ENCODE measurements at regions not wholly inside any gene's neighbourhood (a gene's known extent, or its start where the extent isn't known, plus 50 kb on each side); places are given as distances from the start of the nearest gene placed in this dataset.
A peak's percentile ranks its signal among the peaks of the same experiment; 100 is the strongest.
"Not testable (repeated sequence)": the region's sequence is repeated elsewhere in the genome, so short reads cannot be mapped to it uniquely, and the experiment has no call there.

DNA sequence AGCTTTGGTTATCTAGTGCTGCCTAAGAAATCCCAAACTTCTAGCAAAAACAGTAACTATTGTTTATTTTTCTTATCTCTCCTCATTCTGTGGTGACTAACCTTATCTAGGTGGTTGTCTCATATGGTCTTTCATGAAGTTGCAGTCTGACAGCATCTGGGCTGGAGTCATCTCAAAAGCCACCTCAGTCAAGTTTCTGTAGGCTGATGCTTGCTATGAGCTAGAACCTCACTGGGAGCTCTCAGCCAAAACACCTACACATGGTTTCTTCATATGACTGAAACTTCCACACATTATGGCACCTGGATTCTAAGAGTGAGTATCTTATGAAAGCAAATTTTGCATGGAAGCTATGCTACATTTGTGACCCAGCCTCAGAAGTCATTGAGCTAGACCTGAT is 596.4 kb upstream of the VRK2 start:
- DNase-seq: no peak

DNA sequence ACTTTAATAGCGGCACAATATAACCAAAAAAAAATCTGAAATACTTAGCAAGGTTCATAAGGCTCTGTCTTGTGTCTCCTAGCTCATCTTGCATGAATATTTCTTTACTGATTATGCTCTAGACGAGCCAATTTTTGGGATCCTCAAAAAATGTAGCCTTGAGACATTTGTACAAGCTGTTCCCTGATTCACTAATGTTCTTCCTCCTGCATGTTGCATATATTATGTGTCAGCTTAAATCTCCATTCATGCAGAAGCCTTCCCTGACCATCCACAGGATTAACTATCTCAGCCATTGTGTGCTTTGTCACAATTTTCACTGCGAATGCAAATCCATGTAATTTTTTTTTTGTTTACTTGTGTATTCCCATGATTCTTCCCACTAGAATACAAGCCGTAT is 594.0 kb upstream of the VRK2 start:
- no peak for DNase-seq

DNA sequence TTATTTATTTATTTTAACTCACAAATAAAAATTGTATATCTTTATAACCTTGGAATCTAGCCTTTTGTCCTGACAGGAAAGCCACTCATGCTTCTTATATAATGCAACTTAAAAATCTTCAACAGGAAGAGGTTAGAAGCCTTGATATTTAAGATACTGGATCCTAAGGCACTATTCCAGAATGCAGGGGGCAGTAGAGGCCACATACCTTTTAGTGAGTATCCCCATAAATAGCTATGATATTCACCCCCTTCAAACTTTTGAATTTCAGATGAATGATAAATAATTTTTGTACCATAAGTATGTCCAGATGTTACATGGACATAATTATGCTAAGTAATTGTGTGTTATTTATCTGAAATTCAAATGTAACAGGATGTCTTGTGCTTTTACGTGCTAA is 592.7 kb upstream of the VRK2 start:
- no peak for DNase-seq

DNA sequence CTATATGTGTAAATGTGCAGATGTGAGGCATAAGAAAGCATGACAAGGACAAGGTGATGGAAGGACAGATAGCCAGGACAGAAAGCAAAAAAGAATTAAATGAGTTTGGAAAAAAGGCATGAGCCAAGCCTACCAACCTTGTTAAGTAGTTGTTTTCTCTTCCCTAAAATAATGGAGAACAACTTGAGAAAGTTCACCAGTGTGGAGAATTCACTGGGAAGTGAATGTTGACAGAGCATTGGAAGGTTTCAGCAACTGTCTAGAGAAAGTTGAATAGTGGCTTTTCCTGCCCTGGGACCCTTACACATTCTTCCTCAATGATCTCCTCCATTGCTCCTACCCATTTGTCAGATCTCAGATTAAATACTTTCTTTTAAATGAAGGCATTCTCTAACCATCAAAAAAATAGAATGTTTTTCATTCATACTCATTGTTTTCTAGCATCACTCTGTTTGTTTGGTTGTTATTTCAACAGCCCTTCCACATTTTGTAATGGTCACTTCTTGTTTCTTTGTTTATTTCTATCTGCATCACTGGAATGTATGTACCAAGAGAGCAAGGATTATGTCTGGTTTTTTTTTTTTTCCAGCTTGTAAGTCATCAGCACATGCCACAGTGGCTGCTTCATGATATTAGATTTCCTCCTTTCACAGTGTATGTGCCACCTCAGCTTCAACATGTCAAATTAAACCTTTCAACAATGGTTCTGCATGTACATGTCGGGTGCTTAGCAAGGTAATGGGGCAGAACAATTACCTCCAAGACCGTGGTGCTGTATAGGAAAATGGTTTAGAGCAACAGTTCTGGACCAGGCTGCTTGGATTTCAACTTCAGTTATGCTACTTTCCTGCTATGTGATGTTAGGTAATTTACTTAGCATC is 586.0 kb upstream of the VRK2 start:
- DNase-seq: no peak

DNA sequence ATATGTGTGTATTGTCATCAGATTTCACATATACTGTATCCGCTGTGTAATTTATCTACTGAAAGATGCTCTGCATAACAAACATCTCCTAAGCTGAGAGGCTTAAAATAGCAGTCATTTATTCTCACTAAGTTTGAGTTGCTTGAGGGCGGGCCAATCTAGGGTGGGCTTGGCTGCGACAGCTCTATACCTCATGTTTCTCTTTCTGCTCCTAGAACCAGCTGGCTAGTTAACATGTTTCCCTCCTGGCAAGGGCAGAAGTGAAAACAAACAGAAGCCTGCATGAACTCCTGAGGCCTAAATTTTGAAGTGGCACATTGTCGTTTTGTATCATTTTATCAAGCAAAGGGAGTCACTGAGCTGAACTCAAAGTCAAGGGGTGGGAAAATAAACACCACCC is 585.0 kb upstream of the VRK2 start:
- DNase-seq: no peak

DNA sequence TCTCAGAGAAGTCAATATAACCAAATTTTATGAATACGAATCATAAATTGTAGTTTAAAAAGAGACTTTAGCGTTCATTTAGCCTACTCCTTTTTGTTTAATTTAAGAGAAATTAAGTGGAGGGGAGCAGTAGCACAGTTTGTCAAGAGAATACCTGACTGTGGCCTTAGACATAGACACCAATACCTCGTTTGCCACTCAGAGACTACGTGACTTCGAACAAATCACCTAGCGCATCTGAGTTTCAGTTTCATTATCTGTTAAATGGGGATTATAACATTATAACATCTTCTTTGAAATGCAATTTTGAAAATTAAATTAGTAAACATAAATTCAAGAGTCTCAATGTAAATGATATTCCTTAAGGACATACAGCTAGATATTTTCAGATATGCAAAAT is 581.5 kb upstream of the VRK2 start:
- DNase-seq: no peak

DNA sequence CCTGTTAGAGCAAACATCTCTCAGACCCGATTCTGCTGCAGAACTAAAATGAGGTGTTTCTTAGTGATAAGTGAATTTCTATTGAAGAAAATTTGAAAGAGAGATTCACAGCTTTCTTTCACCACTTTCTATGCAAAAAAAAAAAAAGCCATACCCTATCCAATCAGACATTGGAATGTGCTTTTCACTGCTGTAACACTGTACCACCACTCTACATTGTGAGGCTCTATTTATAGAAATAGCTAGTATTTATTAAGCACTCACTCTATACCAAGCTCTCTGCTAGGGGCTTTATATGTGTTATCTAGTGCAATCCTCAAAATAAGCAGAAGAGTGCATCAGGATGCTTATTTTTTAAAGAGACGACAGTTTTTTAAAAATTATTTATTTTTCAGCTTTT is 580.6 kb upstream of the VRK2 start:
- no peak for DNase-seq

DNA sequence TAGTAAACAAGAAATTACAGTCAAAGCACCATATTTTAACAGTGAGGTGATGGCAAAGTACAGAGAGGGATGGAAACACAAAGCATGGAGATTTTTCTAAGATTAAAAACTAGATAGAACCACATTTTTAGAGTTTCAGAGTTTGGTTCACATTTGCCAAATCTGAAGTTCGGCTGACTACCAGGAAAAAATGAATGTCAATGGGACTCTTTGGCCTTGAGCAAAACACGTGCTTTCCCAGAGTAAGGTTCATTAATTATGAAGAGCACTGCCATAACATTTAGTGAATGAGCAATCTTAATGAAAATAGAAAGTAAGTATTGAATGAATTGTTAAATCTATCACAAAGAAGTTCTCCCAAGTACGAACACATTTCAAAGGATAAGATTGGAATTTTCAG is 571.2 kb upstream of the VRK2 start:
- DNase-seq: no peak

DNA sequence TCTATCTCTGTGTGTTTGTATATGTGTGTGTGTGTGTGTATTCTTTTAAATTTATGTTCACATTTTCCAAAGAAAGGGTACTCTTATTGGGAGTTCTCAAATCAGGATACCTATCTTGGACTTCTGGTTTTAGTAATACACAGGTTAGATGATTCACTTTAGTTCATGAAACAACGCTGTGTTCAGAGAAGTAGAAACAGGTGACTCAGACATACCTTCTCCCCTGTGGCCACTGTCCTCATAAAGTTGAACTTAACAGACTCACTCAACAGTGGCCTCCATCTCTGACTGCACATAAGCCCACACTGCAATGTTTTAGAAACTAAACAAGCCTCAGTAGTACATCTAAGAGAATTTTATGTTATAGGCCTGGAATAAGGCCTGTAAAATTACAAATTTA is 566.6 kb upstream of the VRK2 start:
- DNase-seq: no peak

DNA sequence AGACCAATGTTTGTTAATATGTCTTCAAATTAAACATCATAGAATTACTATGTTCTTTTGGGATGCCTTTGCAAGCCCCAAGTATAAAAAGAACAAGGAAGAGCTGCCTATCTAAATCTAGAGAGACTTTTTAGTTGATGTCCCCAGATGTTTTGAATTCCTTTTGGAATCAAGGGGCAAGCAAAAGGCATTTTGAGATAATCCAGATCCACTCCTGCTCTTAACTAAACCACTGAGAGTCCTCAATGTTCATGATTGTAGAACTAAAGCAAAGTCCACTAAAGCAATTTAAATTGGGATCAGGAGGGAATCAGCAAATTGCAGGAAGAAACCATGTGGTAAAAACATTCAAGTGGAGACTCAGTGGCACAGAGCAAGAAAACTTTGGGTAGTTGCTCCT is 558.5 kb upstream of the VRK2 start:
- DNase-seq: no peak

DNA sequence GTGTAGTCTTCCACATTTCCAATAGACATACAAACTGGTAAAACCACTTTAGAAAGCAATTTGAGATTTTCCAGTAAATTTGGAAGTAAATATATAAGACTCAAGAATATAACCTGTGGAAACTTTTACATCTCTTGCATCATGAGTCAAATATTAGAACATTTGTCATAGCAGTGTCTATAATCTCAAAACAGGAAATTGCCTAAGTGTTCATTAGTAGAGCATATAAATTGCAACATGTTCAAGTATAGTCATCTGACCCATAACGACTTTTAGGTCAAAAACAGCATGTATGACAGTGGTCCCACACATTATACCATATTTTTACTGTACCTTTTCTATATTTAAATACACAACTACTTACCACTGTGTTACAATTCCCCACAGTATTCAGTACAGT is 555.9 kb upstream of the VRK2 start:
- DNase-seq: no peak

DNA sequence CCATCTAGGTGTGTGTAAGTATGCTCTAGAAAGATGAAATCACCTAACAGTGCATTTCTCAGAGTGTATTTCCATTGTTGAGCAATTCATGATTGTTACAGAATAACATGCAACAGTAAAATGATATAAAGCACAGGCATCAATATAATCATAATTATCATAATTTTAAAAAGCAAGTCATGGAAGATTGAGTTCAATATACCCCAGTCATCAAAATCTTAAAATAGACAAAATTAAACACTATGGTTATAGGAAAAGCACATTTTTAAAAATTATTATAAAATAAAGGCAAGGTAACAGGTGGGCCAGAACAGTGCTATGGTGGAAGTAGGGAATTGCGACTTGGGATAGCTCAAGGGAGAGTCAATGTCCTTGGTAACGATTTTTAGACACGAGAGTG is 555.4 kb upstream of the VRK2 start:
- no peak for DNase-seq

DNA sequence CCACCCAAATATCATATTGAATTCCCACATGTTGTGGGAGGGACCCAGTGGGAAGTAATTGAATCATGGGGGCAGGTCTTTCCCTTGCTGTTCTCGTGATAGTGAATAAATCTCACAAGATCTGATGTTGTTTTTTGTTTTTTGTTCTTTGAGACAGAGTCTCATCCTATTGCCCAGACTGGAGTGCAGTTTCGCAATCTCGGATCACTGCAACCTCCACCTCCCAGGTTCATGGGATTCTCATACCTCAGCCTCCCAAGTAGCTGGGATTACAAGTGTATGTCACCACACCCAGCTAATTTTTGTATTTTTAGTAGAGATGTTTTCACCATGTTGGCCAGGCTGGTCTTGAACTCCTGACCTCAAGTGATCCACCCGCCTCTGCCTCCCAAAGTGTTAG is 552.6 kb upstream of the VRK2 start:
- DNase-seq: not testable (repeated sequence)

DNA sequence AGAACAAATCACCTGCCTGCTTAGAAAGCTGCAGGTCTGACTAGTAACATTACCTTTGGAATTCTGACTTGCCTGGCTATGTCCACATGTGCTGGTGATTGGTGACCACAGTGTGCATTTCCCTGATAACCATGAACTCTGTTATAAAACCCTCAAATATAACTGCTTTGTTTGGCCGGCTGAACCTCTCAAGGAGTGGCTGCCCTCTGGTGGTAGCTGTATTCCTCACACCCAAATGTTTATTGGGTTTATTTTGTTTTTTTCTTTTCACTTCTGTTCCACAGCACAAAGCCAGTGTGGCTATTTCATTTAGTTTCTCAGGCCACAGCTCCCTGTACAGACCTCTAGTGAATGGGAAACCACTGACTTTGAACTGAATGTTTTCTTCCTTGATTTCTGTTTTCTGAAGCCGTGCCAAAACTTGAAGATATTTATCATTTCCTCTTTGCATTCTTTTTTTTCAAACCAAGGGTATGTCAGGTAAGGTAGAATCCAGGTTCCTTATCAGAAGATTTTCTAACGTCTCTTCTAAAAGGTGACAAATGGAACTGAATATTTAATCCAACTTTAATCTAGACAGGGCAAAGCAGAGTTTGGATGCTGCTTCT is 549.0 kb upstream of the VRK2 start:
- DNase-seq: peak in 1 of 2 donors; percentile 4

DNA sequence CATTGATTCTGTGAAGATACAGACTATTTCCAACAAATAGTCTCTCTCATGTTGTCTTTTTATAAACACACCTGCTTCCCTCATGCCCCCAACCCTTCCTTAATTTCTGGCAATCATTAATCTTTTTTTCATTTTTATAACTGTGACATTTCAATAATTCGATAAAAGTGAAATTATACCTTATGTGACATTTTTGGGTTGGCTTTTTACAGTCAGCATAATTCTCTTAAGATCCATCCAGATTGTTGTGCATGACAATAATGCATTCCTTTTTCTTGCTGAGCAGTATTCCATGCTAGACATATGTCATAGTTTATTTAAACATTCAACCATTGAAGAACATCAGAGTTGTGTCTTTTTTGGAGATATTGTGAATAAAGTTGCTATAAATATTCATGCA is 541.8 kb upstream of the VRK2 start:
- no peak for DNase-seq

DNA sequence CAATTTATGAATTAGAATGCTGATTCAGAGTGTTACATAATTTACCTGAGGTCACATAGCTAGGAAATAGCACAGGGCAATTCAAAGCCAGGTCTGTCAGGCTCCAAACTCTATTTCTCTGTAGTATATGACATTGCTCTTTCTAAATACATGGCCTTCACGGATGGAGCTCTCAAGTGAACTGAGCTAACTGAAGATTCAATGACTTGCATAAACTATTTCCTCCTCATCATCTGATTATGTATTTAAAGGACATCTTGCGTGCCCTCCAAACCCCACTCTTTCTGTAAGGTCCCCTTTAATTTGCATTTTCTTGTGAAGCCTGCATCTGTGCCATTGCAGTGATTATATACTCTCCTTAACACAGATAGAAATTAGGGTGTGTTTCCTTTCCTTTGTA is 537.4 kb upstream of the VRK2 start:
- no peak for DNase-seq

DNA sequence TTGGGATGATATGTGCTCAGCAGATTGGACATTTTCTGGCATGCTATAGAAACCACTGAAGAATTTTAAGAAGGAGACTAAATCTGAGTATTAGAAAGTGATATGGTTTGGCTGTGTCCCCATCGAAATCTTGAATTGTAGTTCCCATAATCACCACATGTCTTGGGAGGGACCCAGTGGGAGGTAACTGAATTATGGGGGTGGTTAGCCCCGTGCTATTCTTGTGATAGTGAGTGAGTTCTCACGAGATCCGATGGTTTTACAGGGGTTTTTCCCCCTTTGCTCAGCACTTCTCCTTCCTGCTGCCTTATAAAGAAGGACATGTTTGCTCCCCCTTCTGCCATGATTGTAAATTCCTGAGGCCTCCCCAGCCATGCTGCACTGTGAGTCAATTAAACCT is 535.9 kb upstream of the VRK2 start:
- DNase-seq: no peak

DNA sequence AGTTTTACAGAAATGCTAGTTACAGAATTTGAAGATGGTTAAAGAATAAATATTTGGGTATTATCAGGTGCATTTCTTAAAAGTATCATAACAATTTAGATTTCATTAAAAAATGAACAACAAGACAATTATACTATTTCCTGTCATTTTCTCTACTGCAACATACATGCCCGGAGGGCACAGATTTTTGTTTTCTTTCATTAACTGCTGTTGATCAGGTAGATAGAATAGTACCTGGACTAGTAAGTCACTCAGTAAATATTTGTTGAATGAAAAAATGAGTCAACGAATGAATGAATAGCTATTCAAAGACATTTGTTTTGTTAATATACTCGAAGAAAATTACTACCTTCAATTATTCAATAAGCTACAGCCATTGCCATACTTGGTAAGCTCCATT is 531.2 kb upstream of the VRK2 start:
- DNase-seq: no peak

DNA sequence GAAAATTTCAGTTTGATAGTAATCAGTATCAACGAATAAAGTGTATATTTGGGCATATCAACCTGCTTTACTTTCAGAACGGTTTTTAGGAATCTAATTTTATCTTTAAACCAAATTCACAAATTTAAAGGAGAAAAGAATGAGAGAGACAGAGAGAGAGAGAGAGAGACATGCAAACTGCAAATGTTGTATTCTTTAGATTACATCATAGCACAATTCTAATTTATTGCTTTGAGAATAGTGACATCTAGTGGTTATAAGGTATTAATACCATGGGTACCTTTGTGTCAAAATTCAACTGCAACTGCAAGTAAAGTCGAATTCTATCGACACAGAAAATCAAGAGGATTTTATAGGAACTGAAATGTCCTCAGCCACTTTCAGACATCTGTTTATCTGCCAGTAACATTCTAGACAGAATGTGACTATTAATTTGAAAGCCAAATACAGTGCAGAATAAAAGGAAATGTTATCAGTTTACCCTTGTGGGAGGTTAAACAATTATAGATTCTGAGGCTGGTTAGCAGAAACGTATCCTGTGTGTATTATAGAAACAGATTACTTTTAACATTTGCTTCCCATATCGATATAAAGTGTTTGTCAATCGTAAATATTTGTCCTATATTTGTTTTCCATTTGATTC is 529.8 kb upstream of the VRK2 start:
- peak in 1 of 2 donors; percentile 33 for DNase-seq

DNA sequence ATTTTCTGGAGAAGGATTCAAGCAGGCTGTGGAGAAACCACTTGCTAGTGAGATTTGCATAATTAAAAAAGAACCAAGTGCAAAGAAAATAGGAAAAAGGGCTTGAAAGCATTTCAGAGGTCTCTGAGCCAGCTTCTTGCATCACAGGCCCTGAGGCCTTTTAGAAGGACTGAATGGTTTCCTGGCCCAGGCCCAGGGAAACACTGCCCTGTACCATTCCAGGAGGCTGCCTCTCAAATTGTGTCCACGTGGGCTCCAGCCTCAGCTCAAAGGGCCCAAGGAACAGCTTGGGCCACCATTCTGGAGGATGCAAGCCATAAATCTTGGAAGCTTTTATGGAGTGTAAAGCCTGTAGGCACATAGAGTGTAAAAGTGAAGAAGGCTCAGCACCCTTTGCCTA is 523.3 kb upstream of the VRK2 start:
- DNase-seq: no peak

DNA sequence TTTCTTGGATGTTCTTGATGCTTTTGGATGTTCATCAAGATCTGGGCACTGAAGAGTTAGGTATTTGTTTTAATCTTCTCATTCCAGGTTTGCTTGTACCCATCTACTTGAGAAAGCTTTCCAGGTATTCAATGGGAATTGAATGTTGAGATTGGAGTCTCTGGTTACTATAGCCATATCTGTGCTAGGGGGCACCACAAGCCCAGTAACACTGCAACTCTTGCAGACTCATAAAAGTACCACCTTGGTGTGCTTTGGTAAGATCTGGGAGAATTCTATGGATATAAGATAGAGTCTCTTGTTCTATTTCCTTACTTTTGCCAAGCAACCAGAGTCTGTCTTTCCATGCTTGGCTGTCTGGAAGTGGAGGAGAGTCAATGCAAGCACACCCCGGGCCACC is 518.9 kb upstream of the VRK2 start:
- no peak for DNase-seq

DNA sequence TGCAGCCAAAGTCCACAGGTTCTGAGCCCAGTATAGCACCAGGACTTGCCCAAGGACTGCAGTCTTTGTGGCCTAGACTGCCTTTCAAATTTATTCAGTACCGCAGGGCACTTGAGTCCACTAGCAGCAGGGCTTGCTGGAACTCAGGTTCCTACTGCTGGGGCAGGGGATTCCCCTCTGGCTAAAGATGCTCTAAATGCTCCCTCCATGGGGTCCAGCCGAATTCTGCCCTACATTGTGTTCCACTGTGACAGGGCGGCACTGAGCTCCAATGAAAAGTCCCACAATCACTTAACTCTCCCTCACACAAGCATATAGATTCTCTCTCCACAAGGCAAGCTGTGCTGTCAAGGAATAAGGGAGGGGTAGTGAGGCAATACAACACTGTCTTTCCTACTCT is 518.1 kb upstream of the VRK2 start:
- DNase-seq: no peak

DNA sequence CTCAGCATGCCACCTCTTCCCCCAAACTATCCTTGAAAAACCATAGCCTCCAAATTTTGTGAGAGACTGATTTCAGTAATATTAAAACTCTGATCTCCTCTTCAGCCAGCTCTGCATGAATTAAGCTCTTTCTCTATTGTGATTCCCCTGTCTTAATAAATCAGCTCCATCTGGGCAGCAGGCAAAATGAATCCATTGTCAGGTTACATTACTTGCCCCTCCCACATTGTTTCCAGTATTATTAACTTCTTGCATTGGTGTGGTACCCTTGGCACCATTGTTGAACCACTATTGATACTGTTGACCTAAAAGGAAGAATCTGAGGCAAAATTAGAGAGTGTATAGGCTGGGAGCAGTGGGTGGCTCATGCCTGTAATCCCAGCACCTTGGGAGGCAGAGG is 512.2 kb upstream of the VRK2 start:
- no peak for DNase-seq

DNA sequence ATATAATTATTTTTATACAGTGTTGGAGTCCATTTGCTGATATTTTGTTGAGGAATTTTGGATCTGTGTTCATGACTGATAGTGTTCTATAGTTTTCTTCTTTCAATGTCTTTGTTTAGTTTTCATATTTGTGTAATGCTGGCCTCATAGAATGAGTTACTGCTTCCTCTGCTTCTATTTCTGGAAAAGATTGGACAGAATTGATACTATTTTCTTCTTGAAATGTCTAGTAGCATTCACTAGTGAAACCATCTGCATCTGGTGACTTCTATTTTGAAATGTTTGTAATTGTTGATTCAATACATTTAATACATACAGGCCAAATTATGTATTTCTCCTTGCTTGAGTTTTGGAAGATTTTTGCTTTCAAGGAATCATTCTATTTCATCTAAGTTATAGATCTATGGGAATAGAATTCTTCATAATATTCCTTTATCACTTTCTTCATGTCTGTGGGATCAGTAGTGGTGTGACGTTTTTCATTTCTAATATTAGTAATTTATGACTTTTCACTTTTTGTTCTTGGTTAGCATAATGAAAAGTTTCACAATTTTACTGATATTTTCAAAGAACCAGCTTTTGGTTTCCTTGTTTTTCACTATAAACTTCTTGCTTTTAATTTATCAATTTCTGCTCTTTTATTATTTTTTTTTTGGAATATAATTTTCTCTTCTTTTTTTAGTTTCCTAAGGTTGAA is 509.9 kb upstream of the VRK2 start:
- no peak for DNase-seq
